Activated CD4-positive, alpha-beta memory T cell treated with anti-CD3 and anti-CD28 coated beads, Interleukin-2, amount 10 ng/mL, durations not matched to agents 7 days and 5 days (primary cell): ENCODE measurements at regions not wholly inside any gene's neighbourhood (a gene's known extent, or its start where the extent isn't known, plus 50 kb on each side); places are given as distances from the start of the nearest gene placed in this dataset.
"Not testable (repeated sequence)": the region's sequence is repeated elsewhere in the genome, so short reads cannot be mapped to it uniquely, and the experiment has no call there.

Experiments
- CTCF ChIA-PET: fragments of 350-600 bp; sonication (Branson Sonifier 250); formaldehyde crosslinking; loops from one replicate; lab custom pipeline; 2021; ENCODE audit warnings: antibody characterized with exemption, inconsistent platforms; lab: Charles Lee
- POLR2A ChIA-PET: fragments of 350-600 bp; sonication (Branson Sonifier 250); formaldehyde crosslinking; loops from one replicate; lab custom pipeline; 2021; ENCODE audit warnings: antibody characterized with exemption; lab: Charles Lee
- DNase-seq: peaks from one replicate; pipeline ENCODE4 v3.0.0-alpha.2; 2020
- H3K27ac Mint-ChIP-seq: one replicate; pipeline ENCODE4 v1.8.0; 2021; ENCODE audit warnings: mild to moderate bottlenecking, mixed read lengths
- H3K27me3 Mint-ChIP-seq: one replicate; pipeline ENCODE4 v1.8.0; 2021; ENCODE audit warnings: mixed read lengths
- H3K36me3 Mint-ChIP-seq: one replicate; pipeline ENCODE4 v1.8.0; 2021; ENCODE audit warnings: low read depth, mixed read lengths
- H3K4me1 Mint-ChIP-seq: one replicate; pipeline ENCODE4 v1.8.0; 2021; ENCODE audit warnings: mixed read lengths
- H3K4me3 Mint-ChIP-seq: one replicate; pipeline ENCODE4 v1.8.0; 2021; ENCODE audit warnings: mild to moderate bottlenecking, mixed read lengths
- H3K9me3 Mint-ChIP-seq: one replicate; pipeline ENCODE4 v1.8.0; 2021; ENCODE audit warnings: mixed read lengths

DNA sequence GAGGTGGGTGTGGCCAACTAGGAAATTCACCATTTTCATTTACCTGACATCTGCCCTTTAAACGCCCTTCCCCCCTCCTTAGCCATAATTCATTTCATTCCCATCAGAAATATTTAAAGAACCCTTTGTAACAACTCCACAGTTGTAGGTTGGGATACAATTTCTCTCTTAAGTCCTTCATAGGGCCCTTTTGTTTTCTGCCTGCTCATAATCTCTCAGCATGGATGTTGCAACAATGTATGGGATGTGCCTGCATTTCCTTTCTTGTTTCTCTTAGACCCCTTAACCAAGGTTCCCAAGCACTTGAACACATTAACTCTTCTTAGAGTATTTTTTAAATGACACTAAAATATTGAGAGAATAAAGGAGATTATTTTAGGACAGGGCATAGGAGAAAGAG is 51.7 kb upstream of the MYO10 start:
- CTCF ChIA-PET: no interaction called here
- Mint-ChIP-seq H3K4me1 (peaks cover 5% of the 10 kb centered on the region), H3K4me3 (no peak overlapping the region), H3K9me3 (peaks cover 13% of the 10 kb centered on the region), H3K36me3 (no peaks in the 10 kb centered on the region), H3K27me3 (no peaks in the 10 kb centered on the region), H3K27ac (no peak overlapping the region)
- POLR2A ChIA-PET: no interaction called here
- DNase-seq: no peak

DNA sequence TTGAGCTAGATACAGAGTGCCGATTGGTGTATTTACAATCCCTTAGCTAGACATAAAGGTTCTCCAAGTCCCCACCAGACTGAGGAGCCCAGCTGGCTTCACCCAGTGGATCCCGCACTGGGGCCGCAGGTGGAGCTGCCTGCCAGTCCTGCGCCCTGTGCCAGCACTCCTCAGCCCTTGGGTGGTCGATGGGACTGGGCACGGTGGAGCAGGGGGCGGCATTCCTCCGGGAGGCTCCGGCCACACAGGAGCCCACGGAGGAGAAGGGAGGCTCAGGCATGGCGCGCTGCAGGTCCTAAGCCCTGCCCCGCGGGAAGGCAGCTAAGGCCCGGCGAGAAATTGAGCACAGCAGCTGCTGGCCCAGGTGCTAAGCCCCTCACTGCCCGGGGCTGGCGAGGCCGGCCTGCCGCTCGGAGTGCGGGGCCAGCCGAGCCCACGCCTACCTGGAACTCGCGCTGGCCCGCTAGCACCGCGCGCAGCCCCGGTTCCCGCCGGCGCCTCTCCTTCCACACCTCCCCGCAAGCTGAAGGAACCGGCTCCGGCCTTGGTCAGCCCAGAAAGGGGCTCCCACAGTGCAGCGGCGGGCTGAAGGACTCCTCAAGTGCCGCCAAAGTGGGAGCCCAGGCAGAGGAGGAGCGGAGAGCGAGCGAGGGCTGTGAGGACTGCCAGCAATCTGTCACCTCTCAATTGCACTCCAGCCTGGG is 54.9 kb upstream of the MYO10 start:
- H3K27me3 Mint-ChIP-seq, CTCF ChIA-PET, DNase-seq, H3K4me1 Mint-ChIP-seq, POLR2A ChIA-PET, H3K4me3 Mint-ChIP-seq, H3K9me3 Mint-ChIP-seq, H3K36me3 Mint-ChIP-seq, H3K27ac Mint-ChIP-seq: not testable (repeated sequence)

DNA sequence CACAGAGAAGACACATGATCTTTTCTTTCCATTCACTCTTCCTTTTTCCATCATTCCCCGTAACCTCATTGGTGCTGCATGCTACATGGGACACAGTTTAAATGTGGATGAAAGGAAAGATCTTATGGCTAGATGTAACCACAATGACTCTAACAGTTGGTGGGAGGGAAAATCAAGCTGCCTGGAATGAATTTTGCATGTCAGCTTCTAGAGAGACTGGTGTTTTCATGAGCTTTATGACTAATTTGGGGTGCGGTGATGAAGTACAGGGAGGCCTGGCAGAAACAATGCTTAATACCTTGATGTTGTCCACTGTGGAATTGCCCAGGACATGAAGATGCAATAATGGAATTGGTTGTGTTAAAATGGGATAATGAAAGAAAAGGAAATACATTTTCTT is 55.9 kb upstream of the MYO10 start:
- CTCF ChIA-PET: no interaction called here
- Mint-ChIP-seq H3K36me3 (no peaks in the 10 kb centered on the region), H3K27me3 (no peaks in the 10 kb centered on the region), H3K4me3 (no peak overlapping the region), H3K9me3 (peaks cover 3% of the 10 kb centered on the region), H3K4me1 (peaks cover 5% of the 10 kb centered on the region), H3K27ac (no peak overlapping the region)
- POLR2A ChIA-PET: no interaction called here
- no peak for DNase-seq

DNA sequence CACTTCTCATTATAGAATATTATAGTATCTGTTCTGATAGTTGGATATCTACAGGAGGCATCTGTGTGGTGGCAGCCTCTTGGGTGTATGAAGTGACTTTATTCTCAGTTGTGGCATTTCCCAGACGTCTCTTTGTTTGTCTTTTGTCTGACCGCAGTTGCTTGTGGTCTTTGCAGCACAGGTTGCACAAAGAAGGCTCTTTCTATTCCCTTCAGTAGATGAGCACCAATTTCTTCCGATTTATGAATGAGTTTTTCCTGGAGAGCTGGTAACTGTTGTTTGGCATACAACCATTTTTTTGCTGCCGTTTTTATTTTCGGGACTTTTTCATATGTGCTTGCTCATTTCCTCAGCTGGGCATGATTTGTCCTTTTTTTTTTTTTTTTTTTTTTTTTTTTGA is 56.4 kb upstream of the MYO10 start:
- no peaks in the 10 kb centered on the region for H3K27me3 Mint-ChIP-seq
- no peak for DNase-seq
- peaks cover 3% of the 10 kb centered on the region for H3K9me3 Mint-ChIP-seq
- H3K27ac Mint-ChIP-seq: no peak overlapping the region
- no peak overlapping the region for H3K4me3 Mint-ChIP-seq
- ChIA-PET CTCF (no interaction called here), POLR2A (no interaction called here)
- H3K36me3 Mint-ChIP-seq: no peaks in the 10 kb centered on the region
- peaks cover 5% of the 10 kb centered on the region for H3K4me1 Mint-ChIP-seq

DNA sequence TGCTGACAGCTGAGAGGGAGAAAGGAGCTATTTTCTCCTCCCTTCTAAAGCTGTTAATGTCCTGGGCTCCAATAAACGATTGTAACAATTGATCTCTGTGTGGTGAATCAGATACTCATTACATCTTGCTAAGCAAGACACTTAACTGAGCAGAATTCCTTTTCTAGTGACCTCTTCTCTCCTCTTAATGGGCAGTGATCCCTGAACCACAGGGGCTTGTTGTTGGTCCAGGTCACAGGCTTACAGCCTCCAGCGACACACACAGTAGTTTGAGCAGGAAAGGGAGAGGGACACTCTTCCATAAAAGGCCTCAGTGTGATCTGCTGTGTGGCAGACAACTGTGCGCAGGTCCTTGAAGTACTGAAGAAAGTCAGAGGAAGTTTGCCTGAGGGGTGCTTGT is 58.5 kb upstream of the MYO10 start:
- no peak overlapping the region for H3K27ac Mint-ChIP-seq
- CTCF ChIA-PET: no interaction called here
- H3K4me1 Mint-ChIP-seq: peaks cover 5% of the 10 kb centered on the region

DNA sequence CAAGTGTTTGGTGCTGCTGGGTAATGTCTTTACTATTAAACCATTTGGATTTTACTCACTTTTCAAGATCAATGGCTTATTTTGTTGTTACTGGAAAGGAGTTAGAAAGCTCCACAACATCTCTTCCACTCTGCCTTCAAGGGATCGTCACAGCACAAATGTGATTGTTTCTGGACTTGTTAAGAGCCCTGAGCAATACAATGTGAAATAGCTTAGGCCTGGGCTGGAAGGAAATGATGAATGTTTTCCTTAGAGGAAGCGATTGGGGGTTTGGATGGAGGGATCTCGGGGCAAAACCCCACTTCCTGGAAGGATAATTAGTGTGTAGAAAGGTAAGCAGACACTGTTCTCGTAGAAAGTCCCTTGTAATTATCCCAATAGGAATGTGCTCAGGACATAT is 59.3 kb upstream of the MYO10 start:
- DNase-seq: no peak
- Mint-ChIP-seq H3K4me3 (no peak overlapping the region), H3K27me3 (no peaks in the 10 kb centered on the region), H3K27ac (no peak overlapping the region), H3K9me3 (peaks cover 2% of the 10 kb centered on the region), H3K4me1 (peaks cover 5% of the 10 kb centered on the region), H3K36me3 (no peaks in the 10 kb centered on the region)
- CTCF ChIA-PET: no interaction called here
- POLR2A ChIA-PET: no interaction called here

More for the DNA sequence above, 58.5 kb upstream of the MYO10 start:
- no peak for DNase-seq
- no peak overlapping the region for H3K4me3 Mint-ChIP-seq
- POLR2A ChIA-PET: no interaction called here
- no peaks in the 10 kb centered on the region for H3K27me3 Mint-ChIP-seq
- no peaks in the 10 kb centered on the region for H3K36me3 Mint-ChIP-seq
- peaks cover 3% of the 10 kb centered on the region for H3K9me3 Mint-ChIP-seq

DNA sequence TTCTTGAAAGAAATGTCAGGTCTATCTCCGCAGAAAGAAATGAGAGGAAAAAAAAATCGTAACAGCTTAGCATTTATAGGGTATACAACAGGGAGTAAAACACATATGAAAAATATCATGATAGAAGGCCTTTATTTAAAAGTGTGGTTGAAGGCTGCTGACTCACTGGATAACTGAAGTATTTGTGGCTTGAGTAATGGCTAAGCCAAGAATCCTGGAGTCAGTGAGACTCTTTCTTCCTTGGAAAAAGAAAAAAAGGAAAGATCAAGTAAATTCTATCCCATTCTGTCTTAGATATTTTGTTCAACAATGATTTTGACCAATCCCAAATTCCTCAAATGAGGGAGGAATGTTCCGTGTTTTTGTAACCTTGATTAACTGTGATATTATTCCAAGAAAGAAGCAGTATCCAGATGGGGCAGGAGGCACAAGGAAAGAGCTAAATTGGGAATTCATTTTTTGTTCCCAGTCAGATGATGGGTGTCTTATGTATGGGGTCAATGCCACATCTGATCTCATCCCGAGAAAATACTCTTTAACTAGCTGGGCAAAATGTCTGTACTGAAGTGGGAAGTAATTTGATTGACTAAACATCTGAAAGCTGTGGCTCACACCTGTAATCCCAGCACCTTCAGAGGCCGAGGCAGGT is 64.3 kb upstream of the MYO10 start:
- no peak overlapping the region for H3K4me3 Mint-ChIP-seq
- H3K4me1 Mint-ChIP-seq: no peaks in the 10 kb centered on the region
- H3K27me3 Mint-ChIP-seq: no peaks in the 10 kb centered on the region
- no peak for DNase-seq
- H3K36me3 Mint-ChIP-seq: no peaks in the 10 kb centered on the region
- no peak overlapping the region for H3K27ac Mint-ChIP-seq
- POLR2A ChIA-PET: no interaction called here
- CTCF ChIA-PET: no interaction called here
- peaks cover 2% of the 10 kb centered on the region for H3K9me3 Mint-ChIP-seq

DNA sequence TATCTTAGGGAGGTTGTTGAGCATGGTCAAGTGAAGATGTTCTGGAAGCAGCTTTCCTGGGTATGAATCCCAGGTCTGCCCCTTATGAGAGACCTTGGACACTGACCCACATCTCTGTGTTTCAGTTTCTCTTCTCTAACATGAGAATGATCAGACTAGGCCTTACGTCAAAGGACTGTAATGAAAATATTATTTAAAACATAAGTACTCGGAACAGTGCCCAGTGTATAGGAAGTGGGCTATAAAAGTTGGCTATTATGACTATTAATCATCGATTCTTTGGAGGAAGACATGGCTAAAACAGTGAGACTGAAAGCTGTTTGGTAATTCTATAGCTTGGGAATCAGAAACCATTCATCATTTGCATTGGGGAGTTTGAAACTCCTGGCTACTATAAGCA is 65.3 kb upstream of the MYO10 start:
- POLR2A ChIA-PET: no interaction called here

DNA sequence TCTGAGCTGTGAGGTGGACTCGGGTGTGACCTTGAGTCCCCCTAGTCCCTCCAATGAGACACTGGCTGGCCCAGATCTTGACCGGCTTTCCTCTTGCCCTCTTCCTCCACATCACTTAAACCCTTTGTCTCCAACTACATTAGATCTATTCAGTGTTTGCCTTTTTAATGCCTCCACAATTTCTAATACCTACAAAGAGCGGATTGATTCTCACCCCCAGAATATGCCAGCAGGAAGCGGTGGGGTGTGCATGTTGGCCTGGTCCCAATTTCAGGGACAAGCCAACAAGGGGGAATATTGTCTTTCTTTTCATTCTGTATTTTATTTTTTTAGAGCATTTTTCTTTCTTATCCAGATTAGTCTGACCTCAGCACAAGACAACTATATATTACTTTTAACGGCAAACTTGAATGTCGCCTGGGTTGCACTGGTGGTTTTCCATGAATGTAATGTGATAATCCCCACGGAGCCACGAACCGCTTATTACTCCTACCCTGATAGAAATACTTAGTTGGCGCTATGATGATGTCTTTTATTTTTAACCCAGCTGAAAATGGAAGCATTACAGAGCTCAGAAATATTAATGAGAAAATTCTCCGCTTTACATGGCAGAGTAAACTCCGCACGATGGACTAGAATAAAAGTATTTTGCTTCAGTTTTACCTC is 68.5 kb upstream of the MYO10 start:
- H3K4me3 Mint-ChIP-seq: no peak overlapping the region
- H3K27me3 Mint-ChIP-seq: no peaks in the 10 kb centered on the region
- H3K36me3 Mint-ChIP-seq: no peaks in the 10 kb centered on the region
- no peak overlapping the region for H3K27ac Mint-ChIP-seq
- no peak for DNase-seq
- peaks cover 2% of the 10 kb centered on the region for H3K9me3 Mint-ChIP-seq
- H3K4me1 Mint-ChIP-seq: no peaks in the 10 kb centered on the region
- CTCF ChIA-PET: no interaction called here
- POLR2A ChIA-PET: no interaction called here

More for the DNA sequence above, 65.3 kb upstream of the MYO10 start:
- Mint-ChIP-seq H3K4me1 (no peaks in the 10 kb centered on the region), H3K36me3 (no peaks in the 10 kb centered on the region), H3K4me3 (no peak overlapping the region), H3K27ac (no peak overlapping the region), H3K27me3 (no peaks in the 10 kb centered on the region), H3K9me3 (peaks cover 2% of the 10 kb centered on the region)
- DNase-seq: no peak
- CTCF ChIA-PET: no interaction called here

DNA sequence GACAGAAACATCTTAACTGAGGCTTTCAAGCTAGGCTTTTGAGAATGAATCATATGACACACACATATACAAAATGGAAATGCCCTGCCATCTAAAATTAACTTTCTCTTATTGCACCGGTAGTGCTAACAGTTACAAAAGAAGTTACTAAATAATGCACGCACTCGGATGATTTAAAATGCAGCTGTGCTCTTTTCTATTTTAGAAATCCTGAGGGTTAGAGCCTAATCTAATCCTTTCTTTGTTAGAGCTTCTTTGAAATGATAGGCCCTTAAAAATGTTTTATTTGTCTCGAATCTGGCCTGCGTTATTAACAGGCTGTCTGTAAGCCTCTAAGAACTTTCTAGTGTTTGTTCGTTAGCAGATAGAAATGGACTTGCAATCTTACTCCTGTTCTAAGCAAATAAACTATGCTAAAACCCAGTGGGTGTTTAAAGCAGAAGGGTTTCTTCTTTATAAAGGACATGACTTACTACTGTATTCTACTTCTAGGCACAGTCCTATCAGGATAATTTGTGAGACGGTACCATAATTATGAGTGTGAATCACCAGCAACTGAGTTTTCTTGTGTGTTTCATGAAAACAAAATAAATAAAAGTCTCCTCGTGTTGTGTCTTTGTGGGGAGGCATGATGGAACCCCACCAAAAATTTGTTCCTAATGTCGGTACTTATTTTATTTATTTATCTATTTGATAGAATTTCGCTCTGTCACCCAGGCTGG is 69.2 kb upstream of the MYO10 start:
- no peak overlapping the region for H3K4me3 Mint-ChIP-seq
- POLR2A ChIA-PET: no interaction called here
- no peaks in the 10 kb centered on the region for H3K4me1 Mint-ChIP-seq
- no peaks in the 10 kb centered on the region for H3K27me3 Mint-ChIP-seq
- no peaks in the 10 kb centered on the region for H3K36me3 Mint-ChIP-seq
- no peak for DNase-seq
- no peak overlapping the region for H3K27ac Mint-ChIP-seq
- H3K9me3 Mint-ChIP-seq: no peaks in the 10 kb centered on the region
- CTCF ChIA-PET: no interaction called here

DNA sequence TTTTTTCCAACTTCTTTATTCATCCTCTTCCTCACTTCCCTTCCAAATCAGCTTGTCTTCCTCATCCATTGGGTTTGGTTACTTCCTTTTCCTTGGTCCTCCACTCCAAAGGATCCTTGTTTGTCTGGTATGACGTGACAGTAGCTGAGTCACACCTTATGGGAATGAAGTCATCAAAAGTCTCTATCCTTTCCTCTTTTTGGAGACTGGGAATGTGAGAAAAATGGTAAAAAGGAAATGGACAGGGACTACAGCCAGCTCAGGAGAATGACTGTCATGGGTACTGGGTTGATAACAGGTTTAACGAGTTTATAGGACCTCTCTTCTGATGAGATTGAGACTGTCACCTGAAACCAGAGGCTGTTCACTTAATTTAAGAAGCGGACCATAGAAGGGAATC is 76.2 kb upstream of the MYO10 start:
- Mint-ChIP-seq H3K4me3 (no peak overlapping the region), H3K27ac (no peak overlapping the region), H3K27me3 (no peaks in the 10 kb centered on the region), H3K9me3 (peaks cover 2% of the 10 kb centered on the region), H3K4me1 (no peaks in the 10 kb centered on the region), H3K36me3 (no peaks in the 10 kb centered on the region)
- POLR2A ChIA-PET: no interaction called here
- no peak for DNase-seq
- CTCF ChIA-PET: no interaction called here

DNA sequence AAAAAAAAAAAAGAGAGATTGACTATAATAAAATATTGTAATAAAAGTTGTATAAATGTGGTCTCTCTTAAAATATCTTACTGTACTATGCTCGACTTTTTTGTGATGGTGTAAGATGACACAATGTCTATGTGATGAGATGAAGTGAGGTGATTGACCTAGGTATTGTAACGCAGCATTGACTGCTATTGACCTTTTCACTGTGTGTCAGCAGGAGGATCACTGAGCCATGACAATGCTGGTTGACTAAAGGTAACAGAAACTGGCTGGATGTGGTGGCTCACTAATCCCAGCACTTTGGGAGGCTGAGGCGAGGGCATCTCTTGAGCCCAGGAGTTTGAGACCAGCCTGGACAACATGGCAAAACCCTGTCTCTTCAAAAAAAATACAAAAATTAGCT is 78.6 kb upstream of the MYO10 start:
- Mint-ChIP-seq H3K36me3 (no peaks in the 10 kb centered on the region), H3K4me3 (no peak overlapping the region), H3K27ac (no peak overlapping the region), H3K27me3 (no peaks in the 10 kb centered on the region), H3K4me1 (no peaks in the 10 kb centered on the region), H3K9me3 (peaks cover 2% of the 10 kb centered on the region)
- no peak for DNase-seq
- ChIA-PET CTCF (no interaction called here), POLR2A (no interaction called here)

DNA sequence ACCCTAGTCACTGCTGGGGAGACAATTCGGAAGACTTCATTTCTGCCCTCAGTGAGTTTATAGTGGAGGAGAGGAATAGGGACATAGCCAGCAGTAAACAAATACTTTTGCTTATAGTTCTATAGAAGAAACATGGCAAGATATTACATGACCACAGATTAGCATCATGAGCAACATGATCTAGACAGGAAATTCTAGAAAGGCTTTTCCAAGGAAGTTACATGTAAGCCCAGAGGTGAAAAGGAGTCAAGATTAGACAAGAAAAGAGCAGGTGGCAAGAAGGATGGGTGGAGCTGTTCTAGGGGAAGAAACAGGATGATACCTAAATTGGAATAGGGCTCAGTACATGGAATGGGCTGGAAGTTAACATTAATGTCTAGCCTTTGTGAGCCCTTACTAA is 82.8 kb upstream of the MYO10 start:
- no peak for DNase-seq
- ChIA-PET CTCF (no interaction called here), POLR2A (no interaction called here)
- H3K9me3 Mint-ChIP-seq: no peaks in the 10 kb centered on the region
- no peaks in the 10 kb centered on the region for H3K36me3 Mint-ChIP-seq
- H3K27ac Mint-ChIP-seq: no peak overlapping the region
- H3K27me3 Mint-ChIP-seq: no peaks in the 10 kb centered on the region
- no peak overlapping the region for H3K4me3 Mint-ChIP-seq
- H3K4me1 Mint-ChIP-seq: no peaks in the 10 kb centered on the region
